Heart left ventricle (tissue), 13 donors: ENCODE measurements at regions not wholly inside any gene's neighbourhood (a gene's known extent, or its start where the extent isn't known, plus 50 kb on each side); places are given as distances from the start of the nearest gene placed in this dataset.

Experiments used
- CTCF ChIP-seq, 12 donors: fragments of 200-600 bp; sonication (generic) in 4 of 12; IDR thresholded peaks; one replicate each; pipeline versions ENCODE4 v1.5.0 to v1.8.0; 2018 to 2022; ENCODE audit warnings: antibody characterized with exemption in 12 of 12, mild to moderate bottlenecking in 5 of 12
- POLR2A ChIP-seq, 2 donors: fragments of 450-650 bp; IDR thresholded peaks; one replicate each; pipeline ENCODE4 v1.6.1; 2017; ENCODE audit warnings: antibody characterized with exemption in 2 of 2, mild to moderate bottlenecking in 2 of 2, moderate library complexity in 2 of 2
- donor health status: ischemic (EF 13 %, LVEDD 7.1; RV severe dilation, severe dysfunction).
- donor health status: DM: no; HTN: yes; CAD: no.
- donor health status: DM: no; HTN: no; CAD: no.
- donor health status: ischemic (EF 25% LVEDD 6.9; RV normal size, moderate dysfunction).
- donor health status: ischemic (EF 25% LVEDD 5.7; RV mildly dilated, moderate dysfunction).
- donor health status: ischemic (EF 35%, LVEDD 5.7; RV mildly dilated, moderate dysfunction).
- donor health status: nonischemic (EF 11% LVEDD 7.7; RV severe dilation, severe dysfunction).
- donor health status: DM: yes; HTN: yes; CAD: no.
- donor health status: PGD.
- donor health status: ischemic (EF 29% LVEDD 5.4; RV normal size, mild dysfunction).
- donor health status: nonischemic (EF 23%, LVEDD 6.1; RV moderate dilation, normal function).

DNA sequence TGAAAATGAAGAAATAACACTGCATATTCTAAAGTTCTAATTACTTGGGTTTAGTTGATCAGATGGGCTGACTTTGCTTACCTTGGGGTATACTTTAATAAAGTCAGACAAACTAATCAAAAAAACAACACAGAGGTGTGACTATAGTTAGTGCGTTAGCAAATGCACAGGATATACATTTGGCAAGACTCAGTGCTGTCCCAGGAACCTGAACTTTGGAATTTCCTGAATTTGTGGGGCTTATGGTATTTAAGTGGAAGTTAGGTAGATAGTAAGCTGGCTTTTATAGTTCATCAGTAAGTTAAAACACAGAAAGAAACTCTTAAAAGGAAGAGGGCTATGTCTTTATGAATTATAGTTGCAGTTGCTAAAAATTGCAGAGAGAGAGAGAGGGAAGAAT lies 302.6 kb upstream of the DDI1 start:
- no peak for TF ChIP-seq CTCF (IDR thresholded peaks at IDR 0.05)
- TF ChIP-seq POLR2A (IDR thresholded peaks at IDR 0.05) = no peak
